ENCODE measurements at regions not wholly inside any gene's neighbourhood (a gene's known extent, or its start where the extent isn't known, plus 50 kb on each side); places are given as distances from the start of the nearest gene placed in this dataset.
A peak's percentile ranks its signal among the peaks of the same experiment; 100 is the strongest.

DNA sequence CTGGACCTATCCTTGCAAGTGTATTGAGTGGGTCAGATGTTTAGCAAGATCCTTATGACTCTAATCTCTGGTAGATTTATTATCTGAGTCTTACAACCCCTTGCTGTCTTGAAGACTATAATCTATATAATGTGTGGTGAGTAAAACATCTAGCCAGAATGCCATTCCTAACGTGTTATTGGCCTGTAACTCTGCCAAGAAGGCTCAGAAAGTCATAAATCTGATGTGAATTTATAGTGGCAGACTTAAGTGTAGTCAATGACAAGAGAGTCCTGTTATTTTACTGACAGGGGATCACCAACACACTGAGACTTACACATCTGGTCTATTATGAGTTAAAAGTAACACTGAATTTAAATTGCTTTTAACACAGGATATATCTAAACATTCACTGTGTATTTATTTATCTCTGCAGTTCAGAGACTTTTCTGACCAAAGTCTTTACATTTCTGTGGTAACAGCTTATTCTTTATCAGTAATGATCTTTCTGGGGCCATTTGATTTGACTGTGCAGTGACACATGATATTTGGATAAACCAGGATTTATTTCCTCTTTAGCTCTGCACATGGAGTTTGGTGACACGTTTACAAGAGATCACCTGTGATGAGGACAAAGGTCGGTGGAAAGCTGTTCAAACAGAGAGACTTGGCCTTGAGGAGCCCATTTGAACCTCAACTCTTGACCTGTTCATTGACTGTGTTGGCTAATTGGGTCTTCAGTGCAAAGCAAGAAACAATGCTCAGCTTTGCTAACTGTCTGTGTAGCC is 415.8 kb downstream of the STIM2 start:
- DNase-seq: no peak

DNA sequence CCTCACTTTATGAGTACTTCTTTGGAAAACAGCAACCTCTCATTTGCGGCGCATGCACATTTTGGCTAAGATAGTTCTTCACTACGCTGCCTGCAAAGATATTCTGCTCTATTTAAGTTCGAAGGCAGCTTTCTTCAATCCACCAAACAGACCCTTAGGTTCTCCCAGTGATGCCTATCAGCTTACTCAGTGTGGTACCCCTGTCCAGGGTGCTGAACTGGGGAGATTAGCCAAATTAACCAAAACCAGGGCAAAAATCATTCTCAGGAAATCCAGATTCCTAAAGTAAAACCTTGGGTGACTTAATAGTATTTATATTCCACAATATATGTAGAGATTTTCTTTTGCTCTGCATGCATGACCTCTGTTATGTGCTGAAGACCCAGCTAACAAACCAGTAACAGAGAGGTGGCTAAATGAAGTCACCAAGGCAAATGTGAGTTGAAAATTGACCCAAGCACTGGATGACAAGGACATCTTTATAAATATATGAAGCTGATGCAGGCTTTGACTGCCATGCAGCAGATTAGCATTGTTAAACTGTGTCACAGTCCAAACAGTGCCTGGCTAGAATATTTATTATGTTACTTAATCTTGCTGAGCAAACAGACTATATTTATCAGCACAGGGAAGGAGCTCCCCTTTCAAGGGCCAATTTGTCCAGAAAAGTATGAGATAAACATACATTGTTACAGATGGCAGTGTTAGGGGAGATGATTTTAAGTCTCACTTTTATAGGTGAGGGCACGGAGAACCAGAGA is 418.2 kb downstream of the STIM2 start:
- peak; percentile 4 for DNase-seq

DNA sequence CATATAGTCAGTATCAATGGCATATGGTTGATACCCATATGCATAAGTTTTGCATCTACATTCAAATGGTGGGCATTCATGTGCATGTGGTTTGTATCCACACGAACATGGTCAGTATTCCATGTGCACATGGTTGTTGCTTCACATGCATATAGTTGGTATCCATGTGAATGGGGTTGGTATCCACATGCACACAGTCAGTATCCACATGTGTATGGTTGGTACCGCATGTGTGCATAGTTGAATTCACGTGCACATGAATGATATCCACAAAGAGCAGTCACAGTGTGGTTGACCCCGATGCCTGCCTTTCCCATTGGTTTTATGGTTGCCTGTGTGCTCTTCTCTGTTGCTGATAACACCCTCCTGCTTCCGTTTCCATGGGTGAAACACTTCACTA is 427.9 kb downstream of the STIM2 start:
- no peak for DNase-seq

DNA sequence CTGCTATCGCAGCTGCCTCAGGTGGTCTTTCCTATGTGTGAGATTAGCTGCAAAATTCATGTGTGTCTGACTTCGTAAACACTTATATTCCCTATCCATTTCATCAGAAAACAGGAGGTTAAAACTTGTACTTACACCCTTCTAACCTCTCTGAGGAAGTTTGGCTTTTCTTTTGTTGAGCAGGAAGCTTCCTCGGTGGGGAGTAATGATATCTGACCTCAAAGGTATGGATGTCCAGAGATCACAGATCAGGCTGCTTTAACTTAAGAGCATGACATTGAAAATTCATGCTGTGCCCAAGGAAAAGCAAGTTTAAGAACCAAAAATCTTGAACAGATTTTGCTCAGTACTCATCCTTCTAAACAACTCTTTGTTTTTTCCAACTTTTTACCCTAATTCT is 429.1 kb downstream of the STIM2 start:
- DNase-seq: no peak

DNA sequence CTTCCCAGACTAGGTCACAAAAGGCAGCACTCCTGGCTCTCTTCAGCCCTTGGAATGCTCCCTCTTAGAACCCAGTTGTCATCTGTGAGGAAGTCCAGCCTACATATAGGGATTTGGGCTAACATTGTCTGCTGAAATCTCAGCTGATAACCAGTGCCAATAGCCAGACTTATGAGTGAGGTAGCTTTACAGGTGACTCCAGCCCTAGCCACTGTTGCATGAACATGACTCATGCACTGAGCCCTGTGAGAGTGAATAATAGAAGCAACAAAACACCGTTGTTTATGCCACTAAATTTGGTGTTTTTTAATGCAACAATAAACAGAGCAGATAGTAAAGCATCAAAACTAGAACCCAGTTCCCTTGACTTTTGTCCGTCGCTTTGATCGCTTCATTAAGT is 433.2 kb downstream of the STIM2 start:
- no peak for DNase-seq

DNA sequence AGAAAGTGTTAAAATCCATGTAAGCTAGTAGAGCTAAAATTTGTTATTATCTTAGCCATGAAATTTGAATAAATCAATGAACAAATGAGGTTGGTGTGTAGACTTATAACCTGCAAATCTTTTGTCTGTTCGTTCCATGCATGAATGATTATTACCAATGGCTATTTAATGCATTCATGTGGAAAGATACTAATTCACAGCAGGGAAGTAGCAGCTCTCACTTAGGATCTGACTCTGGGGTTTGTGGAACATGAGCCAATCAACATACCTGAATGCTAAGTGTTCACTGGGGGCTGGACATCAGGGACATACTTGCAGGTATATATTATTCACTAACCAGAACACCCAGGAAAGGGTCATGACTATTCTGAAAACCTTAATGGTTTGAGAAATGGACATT is 444.1 kb downstream of the STIM2 start:
- no peak for DNase-seq

DNA sequence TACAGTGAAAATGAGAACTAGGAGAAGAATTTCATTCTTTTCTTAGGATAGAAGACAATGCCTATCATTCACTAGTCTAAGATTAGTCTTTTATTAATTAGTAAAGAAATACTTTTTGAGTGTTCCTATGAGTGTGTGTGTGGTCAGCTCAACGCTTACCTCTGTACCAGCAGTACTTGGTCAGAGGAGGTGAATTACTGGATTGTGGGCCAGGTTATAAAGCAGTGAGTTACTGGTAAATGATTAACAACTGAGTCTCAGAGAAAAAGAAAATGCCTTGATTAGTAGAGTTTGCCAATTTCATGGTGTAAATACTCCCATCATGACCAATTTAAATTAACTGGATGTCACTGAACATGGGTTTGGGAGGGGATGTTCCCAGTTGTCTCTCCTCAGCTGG is 444.6 kb downstream of the STIM2 start:
- no peak for DNase-seq

DNA sequence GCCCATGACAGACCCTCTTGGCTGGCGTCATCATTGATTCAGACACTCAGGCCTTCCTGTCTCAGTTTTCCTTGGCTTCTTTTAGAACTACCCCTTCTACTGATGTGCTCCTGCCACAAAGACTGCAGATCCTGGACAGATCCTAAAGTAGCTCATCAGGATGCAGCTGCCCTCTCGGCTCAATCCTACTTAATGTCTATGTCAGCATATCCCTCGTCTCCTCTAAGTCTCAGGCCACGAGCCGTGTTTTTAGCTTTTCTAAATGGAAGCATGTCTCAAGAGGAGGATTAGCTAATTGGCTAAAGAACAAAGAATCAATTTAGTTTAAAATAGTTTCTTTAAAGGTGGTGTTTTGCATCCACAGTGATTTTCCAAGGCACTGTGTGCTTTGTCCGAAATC is 447.7 kb downstream of the STIM2 start:
- no peak for DNase-seq

DNA sequence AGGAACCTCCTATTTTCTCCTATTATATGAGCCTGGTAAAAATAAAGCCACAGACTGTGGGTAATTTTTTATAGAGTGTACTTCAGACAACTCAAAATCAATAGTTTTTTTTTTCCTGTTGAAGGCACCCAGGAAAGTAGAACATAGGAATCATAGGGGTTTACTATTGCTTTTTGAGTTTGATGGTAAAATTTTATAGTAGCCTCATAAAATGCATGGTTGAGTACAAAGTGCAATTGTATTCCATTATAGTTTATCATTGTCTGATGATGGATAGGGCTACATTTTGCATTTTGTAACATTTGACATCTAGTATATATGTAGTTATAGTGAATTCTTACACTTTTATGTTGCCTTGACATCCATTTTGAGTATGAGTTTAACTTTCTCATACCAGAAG is 455.0 kb downstream of the STIM2 start:
- no peak for DNase-seq

DNA sequence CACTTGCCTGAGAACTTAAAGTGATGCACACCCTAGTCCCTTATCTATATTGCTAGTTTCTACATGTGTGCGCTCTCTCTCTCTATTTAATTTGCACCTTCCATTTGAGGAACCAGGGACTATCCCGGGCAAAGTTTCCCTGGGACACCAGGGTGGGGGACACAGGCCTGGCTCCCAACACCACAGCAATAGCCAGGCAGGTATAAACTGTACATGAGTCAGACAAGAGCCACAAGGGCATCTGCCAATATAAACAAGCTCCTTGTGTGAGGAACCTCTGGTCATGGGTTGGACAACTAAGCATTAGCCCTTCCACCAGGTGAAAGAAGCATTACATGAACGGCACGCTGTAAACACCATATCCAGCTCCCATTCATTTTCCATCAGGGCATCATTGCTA is 455.5 kb downstream of the STIM2 start:
- no peak for DNase-seq

DNA sequence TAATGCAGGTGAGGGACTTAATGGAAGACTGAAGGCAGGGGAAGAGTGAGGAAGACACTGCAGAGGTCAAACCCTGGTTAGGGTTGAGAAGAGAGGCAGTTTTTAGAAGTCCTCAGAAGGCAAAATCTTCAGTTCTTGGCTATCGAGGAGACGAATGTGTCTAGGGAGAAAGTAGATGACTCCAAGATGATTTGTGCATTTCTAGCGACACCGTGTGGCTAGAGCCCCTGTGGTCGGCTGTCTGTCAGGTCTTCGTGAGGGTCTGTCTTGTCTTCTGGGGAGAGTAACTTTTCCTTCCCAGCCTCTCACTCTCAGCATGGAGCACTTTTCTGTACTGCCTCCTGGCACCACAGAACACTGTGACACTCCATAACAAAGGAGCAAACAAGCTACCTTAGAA is 458.1 kb downstream of the STIM2 start:
- DNase-seq: peak; percentile 52

DNA sequence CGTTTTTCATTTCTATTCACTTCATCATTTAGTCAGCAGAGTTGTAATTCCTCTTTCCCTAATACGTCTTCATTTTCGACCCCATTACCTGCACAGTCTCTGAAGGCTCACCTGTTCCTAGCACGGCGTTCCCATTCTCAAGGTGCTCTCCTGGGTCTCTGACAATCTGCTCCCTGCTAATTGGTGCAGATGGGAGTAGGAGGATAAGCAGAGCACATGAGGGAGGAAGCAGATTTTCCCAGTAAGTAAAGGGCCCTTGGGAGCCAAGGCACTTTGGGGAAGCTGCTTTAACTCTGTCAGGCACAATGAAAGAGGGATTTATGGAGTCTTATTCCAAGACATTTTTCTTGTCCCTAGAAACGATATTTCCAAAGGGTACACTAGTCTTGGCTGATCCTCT is 466.4 kb downstream of the STIM2 start:
- no peak for DNase-seq

DNA sequence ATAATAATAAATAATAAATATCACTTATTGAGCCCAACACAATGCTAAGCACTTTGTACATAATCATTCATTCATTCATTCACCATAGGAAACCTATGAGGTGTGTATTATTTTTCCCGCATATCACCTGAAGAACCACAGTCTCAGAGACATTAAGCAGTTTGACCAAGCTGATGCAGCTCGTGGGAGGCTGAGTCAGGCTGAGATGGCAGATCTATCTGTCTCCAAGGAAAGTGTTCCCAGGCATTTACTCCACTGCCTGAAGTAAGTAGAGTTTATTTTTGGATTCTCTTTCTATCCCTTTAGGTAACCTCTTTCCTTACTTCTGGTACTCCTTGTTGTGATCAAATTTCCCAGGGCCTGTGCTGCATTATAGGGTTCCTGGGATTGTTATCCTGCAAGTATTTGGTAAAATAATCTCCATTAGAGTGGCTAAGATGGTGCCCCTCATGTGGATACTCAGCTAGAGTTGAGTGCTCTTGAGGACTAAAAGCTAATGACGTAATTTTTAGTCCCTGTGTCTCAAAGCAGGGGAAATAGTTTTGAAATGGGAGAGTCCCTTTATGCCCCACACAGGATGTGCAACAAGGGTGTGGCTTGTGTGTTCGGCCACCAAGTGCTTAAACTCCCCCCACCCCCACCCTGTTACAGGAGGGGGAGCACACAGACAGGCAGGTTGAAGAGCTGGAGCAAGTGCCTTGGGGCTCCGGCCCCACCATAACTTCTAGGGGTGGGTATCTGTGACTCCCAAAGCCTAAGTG is 467.0 kb downstream of the STIM2 start:
- no peak for DNase-seq

DNA sequence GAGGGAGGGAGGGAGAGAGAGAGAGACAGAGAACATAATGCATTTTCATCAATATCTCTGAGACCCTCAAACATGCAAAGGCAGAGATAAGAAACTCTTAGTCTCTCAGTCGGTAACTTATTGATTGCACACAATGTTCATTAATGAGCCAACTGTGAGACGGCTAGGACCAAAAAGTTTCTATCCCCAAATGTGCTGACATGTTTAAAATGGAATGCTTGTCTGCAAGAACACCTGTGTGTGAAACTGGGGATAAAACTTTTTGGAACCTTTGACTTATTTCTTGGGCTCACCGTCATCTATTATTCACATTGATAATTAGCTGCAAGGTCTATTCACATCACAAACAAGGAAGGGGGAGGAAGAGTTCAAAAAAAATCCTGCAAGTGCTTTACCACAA is 477.9 kb downstream of the STIM2 start:
- no peak for DNase-seq

DNA sequence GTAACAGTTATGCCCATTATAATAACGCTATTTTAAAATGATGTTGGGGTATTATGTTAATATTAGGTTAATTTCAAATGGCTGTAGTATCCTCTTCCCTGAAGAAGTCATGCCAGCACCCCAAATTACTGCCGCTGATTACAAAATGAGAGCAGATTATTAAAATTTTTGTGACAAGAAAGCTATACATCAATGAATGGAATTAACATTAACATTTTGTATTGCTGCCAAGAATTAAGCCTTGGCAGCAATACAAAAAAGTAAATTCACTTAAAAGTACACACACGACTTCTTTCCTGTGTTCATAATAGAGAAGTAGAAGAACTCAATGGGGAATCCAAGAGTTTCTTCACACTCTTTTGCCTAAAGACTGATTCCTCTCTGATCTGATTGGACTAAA is 482.8 kb downstream of the STIM2 start:
- no peak for DNase-seq

DNA sequence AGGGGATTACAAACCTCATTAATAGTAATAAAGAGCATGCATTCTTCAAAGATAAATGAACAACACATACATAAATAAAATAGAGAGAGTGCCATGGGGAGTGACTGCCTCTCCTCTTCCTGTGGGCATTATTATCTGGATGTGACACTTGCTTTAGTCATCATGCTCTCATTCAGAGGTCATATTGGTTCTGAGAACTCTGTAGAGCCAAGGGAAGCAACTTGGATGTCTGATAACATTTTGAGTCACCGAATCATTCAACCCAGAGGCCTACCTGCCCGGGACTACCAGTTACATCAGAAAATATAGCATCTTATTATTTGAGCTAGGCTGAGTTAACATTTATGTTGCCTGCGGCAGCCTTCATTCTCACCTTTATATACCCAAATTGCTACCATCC is 489.5 kb downstream of the STIM2 start:
- no peak for DNase-seq

DNA sequence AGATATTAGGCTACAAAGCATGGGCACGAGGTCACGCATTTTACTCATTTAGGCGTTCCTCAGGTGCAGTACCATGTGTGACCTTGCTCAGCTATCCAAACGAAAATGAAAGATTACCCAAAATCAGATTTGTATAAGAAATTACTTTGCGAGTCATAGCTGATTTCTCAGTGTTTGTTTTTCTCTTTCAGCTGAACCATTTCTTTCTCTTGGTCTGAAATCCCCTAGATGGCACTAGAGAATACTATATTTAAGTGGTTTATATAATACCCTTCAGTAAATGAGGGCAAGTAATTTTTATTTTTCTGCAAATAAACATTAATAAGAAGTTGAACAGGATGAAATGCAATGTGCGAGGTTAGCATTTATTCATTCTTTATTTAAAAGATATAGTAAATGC is 496.6 kb downstream of the STIM2 start:
- DNase-seq: no peak

DNA sequence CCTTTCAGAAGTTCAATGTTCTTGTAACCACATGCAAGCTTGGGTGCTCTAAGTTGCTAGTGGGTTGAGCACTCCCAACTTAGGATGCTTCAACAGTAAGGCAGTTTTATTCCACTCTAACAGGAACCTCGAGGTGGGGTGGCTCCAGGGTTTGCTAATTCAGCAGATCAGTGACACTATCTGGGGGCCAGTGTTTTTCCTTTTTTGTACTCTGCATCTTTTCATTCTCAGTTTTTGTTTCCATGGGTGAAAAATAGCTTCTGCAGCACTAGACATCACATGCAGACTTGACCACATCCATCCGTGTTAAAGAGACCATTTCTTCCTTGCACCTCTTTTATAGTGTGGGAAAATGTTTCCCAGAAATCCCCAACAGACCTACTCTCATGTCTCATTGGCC is 497.6 kb downstream of the STIM2 start:
- no peak for DNase-seq

DNA sequence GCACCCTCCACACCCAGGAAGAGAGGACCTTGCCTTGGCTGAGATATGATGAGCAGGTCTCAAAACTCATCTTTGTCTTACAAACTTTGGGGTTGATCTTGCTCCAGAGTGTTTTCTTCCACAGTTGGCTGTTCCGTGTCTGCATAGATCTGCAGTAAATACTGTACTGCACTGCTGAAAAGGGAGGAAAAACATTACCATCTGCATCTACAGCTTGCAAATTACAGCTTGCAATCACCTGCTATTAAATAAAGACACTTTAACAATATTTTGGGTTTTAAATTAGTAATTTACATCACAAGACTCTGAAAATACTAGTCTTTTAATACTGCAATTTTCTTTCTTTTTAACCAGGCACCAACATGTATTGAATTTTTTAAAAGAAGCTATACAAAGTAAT is 499.5 kb downstream of the STIM2 start:
- no peak for DNase-seq

DNA sequence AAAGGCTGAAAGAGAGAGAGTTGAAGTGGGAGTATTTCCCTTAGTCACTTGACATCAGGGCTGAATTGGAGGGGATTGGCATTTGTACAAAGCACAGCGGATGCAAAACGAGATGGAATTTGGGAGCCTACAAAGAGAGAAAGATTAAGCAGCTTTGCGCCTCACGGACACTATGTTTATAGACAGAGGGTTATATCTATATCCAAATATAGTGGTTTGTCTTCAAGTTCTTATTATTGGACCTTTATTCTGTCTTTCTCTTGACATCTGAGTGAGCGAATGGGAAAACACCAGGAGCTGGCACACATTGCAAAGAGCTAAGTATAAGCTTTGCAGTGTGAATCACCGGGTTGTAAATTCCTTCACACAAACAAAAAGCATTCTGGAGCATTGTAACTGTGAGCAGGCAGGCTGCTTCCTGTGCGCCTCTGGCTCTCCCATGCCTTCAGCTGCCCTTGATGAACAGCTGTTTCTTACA is 500.2 kb downstream of the STIM2 start:
- DNase-seq: no peak

DNA sequence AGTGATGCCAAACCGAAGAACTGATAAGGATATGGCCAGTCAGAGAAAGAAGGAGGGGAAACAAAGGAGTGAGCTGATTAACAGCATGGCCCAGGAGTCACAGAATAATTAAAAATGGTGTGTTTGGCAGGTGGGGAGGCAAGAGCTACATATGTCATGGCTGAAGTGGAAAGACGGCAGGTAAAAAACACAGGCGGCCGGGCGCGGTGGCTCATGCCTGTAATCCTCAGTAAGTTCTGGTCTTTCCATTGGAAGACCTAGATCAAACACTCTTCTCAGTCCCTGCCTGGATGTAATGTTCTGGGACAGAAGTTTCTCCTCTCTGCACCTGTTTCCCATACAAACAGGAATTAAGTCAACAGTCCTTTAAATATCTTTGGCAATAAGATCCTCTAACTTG is 503.9 kb downstream of the STIM2 start:
- DNase-seq: no peak

DNA sequence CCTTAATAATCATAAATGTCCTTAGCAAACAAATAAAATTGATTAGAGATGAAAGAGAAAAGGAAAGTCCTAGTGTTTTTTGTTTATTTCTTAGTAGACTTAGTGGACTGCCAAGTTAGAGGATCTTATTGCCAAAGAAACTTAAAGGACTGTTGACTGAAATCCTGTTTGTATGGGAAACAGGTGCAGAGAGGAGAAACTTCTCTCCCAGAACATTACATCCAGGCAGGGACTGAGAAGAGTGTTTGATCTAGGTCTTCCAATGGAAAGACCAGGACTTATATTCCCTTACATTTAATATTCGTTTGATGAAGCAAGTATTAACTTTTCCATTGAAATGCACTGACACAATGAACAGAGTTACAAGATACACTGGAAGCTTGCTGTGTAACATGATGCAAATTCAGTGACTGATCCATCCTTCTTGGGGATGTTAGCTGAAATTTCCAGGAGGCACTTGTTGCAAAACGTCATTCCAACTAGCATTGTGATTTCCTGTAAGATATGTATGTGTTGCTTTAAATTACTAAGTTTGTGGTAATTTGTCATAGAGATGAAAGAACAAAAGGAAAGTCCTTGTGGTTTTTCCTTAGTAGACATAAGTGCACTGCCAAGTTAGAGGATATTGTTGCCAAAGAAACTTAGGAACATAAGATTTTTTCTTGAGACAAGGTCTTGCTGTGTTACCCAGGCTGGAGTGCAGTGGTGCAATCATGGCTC is 505.6 kb downstream of the STIM2 start:
- DNase-seq: no peak

DNA sequence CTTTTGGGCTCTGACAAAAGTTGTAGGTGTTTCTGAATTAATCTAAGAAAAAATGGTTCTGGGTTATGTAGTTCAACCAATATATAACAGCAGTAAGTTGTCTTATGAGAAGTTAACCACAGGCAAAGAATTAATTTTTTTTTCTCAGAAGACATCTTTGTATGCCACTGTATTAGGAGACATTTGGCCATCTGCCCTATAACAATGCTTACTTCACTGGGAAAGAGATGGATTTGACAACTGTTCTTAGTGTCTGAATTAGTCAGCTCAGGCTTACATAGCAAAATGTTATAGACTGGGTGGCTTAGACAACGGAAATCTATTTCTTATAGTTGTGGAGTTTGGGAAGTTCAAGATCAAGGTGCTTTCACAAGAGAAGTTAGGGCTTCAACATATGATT is 508.1 kb downstream of the STIM2 start:
- no peak for DNase-seq
